K562 (cell line): ENCODE measurements at regions not wholly inside any gene's neighbourhood (a gene's known extent, or its start where the extent isn't known, plus 50 kb on each side); places are given as distances from the start of the nearest gene placed in this dataset.

ENCODE experiments used
- BCL6 ChIP-seq: fragments of 250-450 bp; sonication (Bioruptor Pico); IDR thresholded peaks from 2 replicates; pipeline ENCODE4 v1.4.0; 2020
- CC2D1A ChIP-seq: fragments of 450-650 bp; IDR thresholded peaks from 2 replicates; pipeline ENCODE4 v1.6.1; 2017; ENCODE audit warnings: mild to moderate bottlenecking
- FOS ChIP-seq: IDR thresholded peaks from 3 replicates; pipeline ENCODE4 v1.6.1; 2011; ENCODE audit not compliant: insufficient read length; ENCODE audit errors: extremely low read depth
- FOXM1 ChIP-seq, 2 experiments: fragments of 450-650 bp in 1 of 2; sonication (generic) in 1 of 2; formaldehyde crosslinking in 1 of 2; IDR thresholded peaks; 2 replicates each; pipeline versions ENCODE4 v1.6.1 to v1.9.0; 2017 to 2022; ENCODE audit warnings: low read depth in 2 of 2, mild to moderate bottlenecking in 2 of 2, missing genetic modification reagents in 1 of 2, moderate library complexity in 1 of 2
- POLR2AphosphoS5 ChIP-seq: IDR thresholded peaks from 2 replicates; pipeline ENCODE4 v1.6.1; 2011; ENCODE audit warnings: mild to moderate bottlenecking, low read depth, low read length, moderate library complexity; ENCODE audit not compliant: control insufficient read depth, insufficient read depth
- PREB ChIP-seq: sonication (generic); formaldehyde crosslinking; IDR thresholded peaks from 2 replicates; pipeline ENCODE4 v1.8.1; 2023; ENCODE audit warnings: mild to moderate bottlenecking, missing genetic modification reagents
- RB1 ChIP-seq: fragments of 450-650 bp; IDR thresholded peaks from 2 replicates; pipeline ENCODE4 v1.6.1; 2017; ENCODE audit warnings: low read depth, mild to moderate bottlenecking
- SMARCB1 ChIP-seq: IDR thresholded peaks from 2 replicates; pipeline ENCODE4 v1.6.1; 2011; ENCODE audit warnings: improper control_type of control experiment, low read depth; ENCODE audit not compliant: insufficient read length
- STAG1 ChIP-seq: sonication (generic); formaldehyde crosslinking; IDR thresholded peaks from 2 replicates; pipeline ENCODE4 v1.5.0; 2020; ENCODE audit warnings: missing genetic modification reagents, borderline replicate concordance

DNA sequence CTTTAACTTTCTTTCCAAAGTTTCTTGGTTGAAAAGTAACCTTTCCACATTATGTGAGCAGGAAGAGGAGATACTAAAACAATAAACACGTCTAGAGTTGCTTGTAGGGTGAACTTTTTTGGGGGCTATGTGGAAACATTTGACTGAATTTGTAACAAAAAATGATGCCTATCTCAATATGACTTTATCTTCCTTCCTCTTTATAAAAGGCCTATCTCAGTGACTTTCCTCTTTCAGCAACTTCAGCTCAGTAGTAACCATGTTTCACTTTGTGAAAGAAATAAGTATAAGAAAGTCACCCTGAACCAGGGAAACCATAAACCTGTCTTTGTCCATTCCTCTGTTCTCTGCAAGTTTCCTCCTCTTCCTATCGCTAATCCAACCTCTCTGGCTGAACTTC is 124.7 kb upstream of the TMEM164 start:
- no peak for TF ChIP-seq SMARCB1
- TF ChIP-seq BCL6 (CRISPR knock-in tag), result no peak
- TF ChIP-seq CC2D1A, result no peak
- no peak for TF ChIP-seq STAG1 (CRISPR knock-in tag)
- no peak for TF ChIP-seq RB1
- TF ChIP-seq FOXM1 (IDR thresholded peaks at IDR 0.05; ENCODE audit: low read depth), result no peak
- no peak for TF ChIP-seq FOXM1 (CRISPR knock-in tag; IDR thresholded peaks at IDR 0.05; ENCODE audit: low read depth)
- TF ChIP-seq FOS, result no peak
- TF ChIP-seq PREB, result no peak
- no peak for TF ChIP-seq POLR2AphosphoS5
